CD4-positive, alpha-beta T cell treated with Interleukin-4 for 1 hour (primary cell): ENCODE measurements at regions not wholly inside any gene's neighbourhood (a gene's known extent, or its start where the extent isn't known, plus 50 kb on each side); places are given as distances from the start of the nearest gene placed in this dataset.
"Not testable (repeated sequence)": the region's sequence is repeated elsewhere in the genome, so short reads cannot be mapped to it uniquely, and the experiment has no call there.

Experiments
- DNase-seq, 2 donors: peaks; one replicate each; pipeline ENCODE4 v3.0.0-alpha.2; 2020 to 2022

DNA sequence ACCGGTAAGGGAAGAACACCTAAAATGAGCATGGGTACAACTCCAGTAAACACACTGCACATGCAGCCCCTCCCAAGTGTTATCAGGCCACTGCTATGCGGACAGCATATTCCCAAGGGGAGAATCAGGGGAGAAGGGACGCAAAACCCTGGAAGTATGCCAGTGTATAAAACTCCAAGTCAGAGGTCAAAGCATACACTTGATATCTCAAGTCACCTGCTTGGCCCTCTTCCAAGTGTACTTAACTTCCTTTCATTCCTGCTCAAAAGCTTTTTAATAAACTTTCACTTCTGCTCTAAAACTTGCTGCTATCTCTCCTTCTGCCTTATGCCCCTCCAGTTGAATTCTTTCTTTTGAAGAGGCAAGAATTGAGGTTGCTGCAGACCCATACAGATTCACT is 408.1 kb downstream of the HTR1A start:
- DNase-seq, result no peak

DNA sequence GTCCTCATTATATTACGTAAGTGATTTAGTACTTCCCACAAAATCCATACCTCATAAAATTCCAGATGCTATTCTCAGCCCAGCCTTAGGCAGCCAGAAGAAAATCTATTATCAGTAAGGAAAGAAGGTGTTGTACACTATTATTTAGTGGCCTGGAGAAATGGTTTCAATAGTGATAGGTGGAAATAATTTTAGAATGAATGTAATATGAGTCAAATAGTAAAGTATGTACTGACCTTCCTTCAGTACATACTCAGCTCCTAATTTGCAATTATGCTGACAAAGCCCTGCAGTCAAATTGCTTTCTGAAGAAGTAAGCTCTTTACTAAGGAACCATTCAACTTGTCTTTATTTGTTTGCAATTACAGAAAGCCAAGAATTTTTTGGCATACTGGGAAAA is 409.2 kb downstream of the HTR1A start:
- DNase-seq, result no peak

DNA sequence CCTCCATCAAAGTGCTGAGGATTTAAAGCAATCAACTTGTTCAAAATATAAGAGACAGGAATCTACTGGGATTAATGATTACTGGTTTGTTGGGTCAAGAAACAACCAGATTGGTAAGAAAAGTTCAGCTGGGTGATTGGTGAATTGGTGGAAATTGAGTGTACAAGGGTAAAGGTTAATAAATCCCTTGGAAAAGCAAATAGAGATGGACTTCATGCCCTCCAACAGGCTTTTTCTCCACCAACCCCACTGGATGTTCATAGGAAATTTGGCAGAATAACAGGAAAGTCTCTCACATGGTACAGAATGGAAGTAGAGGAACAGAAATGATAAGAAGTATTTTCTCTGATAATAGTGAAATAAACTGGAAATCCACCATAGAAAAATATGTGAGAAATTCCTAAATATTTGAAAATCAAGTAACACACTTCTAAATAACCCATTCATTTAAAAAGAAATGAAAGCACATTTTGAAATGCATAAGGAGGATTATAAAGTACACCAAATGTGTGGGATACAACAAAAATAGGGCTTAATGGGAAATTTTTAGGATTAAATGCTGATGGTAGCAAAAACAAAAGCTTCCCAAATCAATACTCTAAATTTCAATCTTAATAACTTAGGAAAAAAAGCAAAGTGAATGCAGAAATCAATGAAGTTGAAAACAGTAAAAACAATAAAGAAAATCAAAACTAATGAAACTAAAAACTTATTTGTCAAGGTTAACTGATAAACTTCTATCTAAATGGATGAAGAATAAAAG is 426.2 kb downstream of the HTR1A start:
- no peak for DNase-seq

DNA sequence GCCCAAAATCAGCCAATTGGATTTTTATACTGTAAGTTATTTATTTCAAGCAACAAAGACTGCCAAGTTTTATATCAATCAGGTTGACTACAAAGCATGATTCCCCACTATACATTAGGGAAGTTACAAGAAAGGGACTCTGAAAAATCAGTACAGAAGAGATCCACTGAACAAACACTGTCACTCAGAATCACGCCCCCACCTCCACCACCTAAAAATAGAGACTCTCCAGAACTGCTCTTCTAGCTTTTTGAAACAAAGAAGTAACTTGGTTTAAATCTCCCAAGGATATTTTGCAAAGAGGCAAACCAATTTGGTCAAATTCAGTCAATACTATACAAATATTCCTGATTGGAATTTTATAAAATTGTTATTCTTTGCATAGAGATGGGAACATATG is 438.0 kb downstream of the HTR1A start:
- DNase-seq, result no peak

DNA sequence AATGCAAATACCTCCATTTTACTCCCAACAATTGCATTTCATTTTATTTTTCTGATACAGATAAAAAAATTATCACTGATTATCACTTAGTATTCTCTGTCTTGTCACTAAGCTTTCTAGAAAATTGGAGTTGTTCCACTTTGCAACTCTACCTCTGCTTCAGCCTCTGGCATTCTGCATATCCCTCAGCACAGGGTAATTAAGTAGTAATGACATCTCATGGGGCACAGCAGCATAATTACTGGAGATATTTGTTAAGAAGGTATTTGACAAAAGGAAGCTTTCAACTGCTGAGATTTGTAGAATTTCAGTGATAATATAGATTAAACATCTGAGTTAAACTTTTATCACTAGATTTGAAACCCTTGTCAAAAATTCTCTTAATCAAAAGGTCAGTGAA is 446.2 kb downstream of the HTR1A start:
- no peak for DNase-seq

DNA sequence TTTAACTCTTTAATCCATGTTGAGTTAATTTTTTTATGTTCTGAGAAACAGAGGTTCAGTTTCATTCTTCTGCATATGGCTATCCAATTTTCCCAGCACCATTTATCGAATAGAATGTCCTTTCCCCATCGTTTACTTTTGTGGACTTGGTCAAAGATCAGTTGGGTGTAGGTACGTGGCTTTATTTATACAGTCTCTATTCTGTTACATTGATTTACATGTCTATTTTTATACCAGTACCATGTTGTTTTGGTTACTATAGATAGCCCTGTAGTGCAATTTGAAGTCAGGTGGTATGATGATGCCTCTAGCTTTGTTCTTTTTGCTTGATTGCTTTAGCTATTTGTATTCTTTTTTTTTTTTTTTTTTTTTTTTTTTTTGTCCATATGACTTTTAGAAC is 462.0 kb downstream of the HTR1A start:
- no peak for DNase-seq

DNA sequence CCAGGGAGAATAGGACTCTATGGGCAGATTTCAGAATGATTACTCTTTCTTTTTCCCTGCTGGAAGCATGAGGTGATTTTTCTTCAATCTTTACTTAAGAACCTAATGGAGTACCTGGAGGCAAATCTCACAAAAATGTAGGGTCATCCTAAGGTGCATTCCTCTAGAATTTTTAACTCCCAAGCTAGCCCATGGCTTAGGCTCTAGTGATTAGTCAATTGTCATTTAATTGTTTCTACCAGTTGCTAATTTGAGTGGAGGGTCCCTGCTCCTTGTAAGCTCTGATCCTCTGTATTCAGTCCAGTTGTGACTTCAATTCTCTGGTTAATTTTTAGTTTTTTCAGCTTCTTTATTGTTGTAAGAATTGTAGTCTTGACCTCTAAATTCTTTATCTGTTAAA is 467.0 kb downstream of the HTR1A start:
- DNase-seq, result no peak

DNA sequence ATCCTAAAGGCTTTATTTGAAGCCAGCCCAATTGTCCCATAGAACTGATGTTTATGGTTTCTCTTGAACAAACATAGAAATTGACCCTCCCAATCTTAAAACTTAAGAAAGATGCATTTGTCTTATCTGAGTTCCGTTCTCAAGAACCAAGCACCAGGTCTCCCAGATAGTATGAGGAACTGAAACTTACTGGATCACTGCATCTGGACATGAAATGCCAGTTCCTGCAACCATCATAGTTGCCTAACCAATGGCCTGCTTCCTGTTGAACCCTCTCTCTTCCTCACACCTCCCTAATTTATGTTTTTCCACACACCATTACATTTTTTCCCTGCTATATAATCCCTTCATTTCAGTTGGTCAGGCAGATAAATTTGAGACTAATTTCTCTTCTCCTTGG is 478.9 kb downstream of the HTR1A start:
- no peak for DNase-seq

DNA sequence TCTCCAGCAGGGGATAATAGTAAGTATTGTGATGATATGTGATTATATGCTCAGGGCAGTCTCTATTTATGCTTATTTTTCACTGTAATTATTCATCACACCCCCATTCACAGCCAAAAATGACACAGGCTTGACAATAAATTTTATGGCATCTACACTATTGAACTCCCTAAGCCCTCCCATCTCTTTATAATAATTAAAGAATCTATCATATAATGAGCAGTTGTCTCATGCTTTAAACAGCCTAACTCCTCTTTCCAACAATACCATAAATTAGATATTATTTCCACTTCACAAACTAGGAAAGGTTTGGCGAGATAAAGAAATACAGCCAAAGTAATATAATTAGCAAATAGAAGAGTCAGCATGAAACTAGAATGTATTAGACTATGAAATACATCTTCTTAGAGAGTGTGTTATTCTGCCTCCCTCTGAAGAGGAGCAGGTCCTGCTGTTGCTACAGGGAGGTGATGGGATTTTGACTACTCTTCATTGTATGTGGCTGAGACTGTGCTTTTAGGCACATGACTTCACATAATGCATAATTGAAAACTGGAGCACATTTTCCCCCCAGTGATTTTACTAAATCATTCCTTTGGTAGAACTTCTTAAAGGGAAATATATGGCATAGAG is 488.8 kb downstream of the HTR1A start:
- DNase-seq, result no peak

DNA sequence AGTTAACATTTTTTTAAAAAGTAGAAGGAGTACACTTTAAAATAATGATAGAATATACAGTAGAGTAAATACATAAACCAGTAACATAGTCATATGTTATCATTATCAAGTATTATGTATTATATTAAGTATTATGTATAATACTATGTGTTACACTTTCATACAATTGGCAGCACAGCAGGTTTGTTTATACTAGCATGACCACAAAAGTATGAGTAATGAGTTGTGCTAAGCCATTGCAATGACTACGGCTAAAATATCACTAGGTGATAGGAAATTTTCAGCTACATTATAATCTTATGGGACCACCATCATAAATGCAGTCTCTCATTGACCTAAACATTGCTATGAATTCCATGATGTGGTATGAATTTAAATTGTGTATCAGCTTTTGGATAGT is 506.0 kb downstream of the HTR1A start:
- no peak for DNase-seq

DNA sequence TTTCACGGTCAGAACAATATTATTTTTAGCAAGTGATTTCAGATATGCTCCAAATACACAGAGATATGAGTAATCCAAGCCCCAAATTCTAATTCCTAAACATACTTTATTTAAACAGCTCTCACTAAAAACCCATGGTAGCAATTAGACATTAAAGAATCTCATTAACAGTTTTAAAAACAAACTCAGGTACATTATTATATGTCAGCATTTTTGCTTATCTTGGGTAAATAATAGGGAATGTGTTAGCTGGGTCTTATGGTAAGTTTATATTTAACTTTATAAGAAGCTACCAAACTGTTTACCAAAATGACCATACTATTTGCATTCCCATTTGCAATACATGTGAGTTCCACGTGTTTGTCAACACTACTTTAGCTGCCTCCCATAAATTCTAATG is 511.1 kb downstream of the HTR1A start:
- DNase-seq, result no peak

DNA sequence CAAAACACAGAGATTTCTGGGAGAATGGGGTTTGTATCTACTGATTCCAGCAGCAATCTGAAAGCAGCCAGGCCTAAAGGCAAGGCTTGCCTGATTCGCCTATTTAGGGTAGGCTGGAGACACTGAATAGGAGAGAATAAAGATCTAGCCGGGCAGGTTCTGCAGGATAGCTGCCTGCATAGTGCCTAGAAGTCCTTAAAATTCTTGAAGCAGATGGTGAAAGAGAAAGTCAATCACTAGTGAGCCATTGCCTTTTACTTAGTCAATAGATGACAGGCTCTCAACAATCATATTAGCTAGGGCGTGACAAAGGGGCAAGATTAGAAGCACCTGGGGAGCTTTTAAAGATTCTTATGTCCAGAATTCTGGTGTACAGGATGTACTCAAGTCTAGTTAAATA is 522.7 kb downstream of the HTR1A start:
- no peak for DNase-seq

DNA sequence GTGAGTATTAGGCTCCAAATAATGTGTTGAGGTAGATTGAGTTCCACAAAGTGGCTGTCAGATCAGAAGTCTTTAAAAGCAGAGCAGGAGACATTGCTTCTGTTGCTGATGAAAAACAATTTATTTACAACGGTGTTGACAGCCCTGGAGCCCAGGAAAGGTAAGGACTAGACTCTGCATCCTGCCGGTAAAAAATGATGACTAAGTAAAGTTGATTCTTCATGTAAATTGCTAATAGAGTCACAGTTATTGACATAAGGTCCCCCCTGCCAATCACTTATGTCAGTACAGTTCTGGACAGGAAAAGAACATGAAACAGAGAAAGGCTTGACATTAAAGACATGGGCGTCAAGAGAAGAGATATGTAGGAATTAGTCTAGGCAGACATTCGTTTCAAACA is 552.5 kb downstream of the HTR1A start:
- DNase-seq, result no peak

DNA sequence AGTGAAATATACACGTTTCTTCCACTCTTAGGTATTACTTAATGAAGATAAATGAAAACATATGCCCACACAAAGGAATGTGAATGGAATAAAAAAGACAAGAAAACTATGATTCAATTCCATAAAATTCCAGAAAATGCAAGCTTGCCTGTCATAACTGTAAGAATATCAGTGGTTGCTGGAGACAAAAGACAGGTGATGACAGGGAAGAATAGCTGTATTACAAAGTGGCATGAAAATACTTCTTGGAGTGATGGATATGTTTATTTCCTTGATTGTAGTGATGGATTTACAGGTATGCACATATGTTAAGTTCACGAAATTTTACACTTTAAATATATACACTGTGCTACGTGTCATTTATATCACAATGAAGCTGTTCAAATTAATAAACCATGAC is 553.3 kb downstream of the HTR1A start:
- DNase-seq, result no peak

DNA sequence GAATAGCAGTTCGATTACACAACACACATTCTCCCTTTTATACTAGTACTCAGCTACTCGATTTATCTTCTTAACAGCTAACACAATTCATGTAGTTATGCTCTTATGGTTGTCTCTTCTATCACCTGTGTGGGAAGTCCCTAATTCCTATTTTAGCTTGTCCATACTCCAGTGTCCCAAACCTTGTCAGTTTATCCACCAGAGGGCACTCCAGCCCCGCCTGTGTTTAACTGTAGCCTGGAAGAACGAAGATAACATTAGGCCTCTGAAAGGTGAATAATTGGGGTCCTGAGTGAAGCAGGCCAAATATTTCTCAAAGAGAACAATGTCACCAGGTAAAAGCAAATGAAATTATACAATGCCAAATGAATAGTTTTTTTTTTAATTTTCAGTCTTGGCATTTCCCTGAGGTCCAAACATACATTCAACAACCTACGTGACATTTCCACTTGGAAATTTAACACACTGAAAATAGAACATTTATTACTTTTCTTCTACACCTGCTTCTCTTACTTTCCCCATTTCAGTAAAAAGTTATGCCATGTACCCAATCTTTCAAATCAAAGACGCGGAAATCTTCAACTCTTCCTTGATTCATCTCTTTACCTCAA is 560.7 kb downstream of the HTR1A start:
- no peak for DNase-seq

DNA sequence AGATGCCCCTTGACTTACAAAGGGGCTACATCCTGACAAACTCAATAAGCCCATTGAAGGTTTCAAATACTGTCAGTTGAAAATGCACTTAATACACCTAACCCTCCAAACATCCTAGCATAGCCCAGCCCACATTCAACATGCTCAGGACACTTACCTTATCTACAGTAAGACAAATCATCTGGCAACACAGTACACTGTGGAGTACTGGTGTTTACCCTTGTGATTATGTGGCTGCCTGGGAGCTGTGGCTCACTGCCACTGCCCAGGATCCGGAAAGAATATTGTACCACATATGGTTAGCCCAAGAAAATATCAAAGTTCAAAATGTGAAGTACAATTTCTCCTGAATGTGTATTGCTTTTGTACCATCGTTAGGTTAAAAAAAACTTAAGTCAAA is 562.2 kb downstream of the HTR1A start:
- no peak for DNase-seq

DNA sequence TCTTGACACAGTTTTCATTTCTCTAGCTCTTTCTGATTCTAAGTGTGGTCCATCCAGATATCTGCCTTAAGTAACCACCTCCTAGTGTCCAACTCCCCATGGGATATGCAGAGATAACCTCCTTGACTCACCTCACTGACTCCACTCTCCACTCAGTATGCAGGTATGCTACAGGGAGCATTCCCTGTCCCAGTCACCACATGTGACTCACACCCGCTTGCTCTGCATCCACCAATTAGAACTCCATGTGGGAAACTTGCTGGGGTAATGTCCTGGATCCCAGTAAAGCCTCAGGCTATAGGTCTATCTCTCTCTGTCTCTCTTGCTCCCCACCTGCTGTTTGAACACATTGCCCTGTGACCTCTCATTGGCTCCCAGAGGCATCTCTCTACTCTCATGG is 563.9 kb downstream of the HTR1A start:
- no peak for DNase-seq

DNA sequence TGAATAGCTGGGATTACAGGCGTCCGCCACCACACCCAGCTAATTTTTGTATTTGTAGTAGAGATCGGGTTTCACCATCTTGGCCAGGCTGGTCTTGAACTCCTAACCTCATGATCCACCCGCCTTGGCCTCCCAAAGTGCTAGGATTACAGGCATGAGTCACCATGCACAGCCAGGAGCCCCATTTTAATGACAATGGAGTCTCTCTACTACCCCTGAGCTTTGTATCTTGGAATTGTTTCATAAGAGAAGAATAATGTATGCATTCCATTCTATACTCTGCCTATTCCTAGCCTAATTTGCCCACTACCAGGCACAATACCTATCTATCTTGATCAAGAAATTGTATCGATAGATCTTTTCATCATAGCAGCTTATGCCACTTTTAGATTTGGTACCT is 574.1 kb downstream of the HTR1A start:
- DNase-seq, result not testable (repeated sequence)

DNA sequence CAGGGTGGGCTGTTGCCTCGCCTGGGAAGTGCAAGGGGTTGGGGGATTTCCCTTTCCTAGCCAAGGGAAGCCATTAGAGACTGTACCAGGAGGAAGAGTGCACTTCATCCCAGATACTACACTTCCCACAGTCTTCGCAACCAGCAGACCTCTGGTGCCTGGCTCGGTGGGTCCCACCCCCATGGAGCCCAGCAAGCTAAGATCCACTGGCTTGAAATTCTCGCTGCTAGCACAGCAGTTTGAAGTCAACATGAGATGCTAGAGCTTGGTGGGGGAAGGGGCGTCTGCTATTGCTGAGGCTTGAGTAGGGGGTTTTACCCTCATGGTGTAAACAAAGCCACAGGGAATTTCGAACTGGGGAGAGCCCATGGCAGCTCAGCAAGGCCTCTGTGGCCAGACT is 586.4 kb downstream of the HTR1A start:
- no peak for DNase-seq

DNA sequence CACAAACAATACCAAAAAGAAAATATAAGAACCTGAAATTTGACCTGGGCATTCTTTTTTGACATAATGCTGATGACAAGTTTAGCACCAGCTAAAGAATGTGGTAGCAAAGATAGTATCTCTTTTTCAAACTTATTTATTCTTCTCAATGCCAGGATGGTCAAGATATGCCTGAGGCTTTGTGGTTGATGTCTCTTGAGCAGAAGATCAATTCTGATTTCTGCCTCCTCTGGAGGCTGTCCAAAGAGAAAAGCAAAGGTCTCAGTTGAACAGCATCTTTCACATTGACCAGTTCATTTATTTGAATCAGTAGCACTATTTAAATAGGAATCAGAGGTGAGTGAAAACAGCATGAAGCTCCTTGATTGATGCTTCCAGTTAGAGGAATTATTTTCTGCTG is 588.2 kb downstream of the HTR1A start:
- no peak for DNase-seq

DNA sequence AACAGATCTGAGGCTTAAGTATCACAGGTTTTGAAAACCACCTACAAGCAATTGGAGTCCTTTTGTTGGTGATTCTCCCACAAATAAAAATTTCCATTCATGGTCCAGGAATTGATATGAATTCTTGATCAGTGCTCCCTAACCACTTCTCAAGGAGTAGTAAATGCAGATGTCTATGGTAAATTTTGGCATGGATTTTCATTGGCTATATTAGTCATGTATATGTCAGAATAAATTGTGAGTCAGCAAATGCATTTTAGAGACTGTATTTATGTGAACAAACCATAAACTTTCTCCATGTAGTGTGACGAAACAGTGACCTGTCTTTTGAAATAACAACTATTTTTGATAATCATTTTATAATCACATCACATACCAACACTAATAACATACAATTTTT is 611.1 kb downstream of the HTR1A start:
- no peak for DNase-seq

DNA sequence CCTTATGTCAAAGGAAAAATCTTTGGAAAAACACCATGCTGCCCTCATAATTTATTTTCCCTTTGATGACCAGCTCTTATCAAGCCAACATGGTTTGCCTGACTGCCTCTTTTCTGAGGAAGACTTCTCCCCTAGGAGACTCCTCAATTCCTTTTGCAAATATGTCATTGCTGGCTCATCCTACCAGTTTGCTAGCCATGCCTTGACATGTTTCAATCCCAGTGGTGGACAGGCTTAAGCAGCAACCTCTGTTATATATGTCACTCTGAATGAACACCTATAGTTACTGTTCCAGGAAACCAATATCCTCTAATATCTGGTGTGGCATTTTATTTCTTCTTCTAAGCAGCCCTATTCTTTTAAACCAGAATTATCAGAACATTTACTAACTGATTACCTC is 615.8 kb downstream of the HTR1A start:
- DNase-seq, result no peak

DNA sequence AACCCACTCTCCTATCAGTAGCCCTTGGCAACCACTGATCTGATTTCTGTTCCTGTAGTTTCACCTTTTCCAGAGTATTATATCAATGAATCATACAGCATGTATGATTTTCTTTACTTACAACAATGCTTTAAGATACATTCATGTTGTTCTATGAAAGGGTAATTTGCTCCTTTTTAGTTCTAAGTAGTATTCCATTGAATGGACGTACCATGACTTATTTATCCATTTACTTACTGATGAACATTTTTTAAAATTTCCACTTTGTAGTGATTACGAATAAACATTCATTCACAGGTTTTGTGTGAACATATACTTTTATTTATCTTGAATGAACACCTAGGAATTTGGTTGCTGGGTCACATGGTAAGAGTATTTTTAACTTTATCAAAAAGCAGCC is 620.8 kb downstream of the HTR1A start:
- DNase-seq, result no peak

DNA sequence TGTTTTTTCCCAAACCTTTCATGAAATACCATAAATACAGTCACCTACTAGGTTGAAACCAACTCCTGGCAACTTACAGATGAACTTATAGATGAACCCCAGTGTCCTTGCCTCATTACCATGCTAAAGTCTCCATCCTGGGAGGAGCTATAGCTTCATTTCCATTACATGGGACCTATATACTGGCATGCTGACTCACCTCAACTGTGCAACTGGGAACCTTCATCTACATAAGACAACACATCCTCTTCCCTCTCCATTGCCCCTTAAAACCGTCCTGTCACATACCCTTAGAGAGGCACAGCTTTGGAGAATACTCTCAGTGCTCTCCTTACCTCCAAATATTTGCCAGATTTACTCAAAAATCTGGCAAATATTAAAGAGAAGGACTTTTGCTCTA is 638.3 kb downstream of the HTR1A start:
- no peak for DNase-seq

DNA sequence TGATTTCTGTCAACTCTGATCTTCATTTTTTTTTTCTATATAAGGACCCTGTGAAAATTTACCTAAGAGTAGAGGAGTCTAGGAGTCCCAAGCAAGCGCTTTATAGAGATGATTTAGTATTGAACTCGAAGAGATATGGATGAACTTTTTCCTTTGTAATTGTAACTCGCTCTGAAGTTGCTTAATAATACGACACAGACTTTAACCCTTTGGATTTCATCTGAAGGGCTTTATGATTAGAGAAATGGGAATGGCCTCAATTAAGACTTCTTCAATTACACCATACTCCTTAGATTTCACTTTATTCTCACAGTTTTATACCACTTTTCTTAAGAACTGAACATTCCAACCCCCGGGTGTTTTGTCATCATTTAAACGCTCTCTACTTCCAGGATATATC is 647.7 kb downstream of the HTR1A start:
- DNase-seq, result no peak
